Right atrium auricular region (tissue), 2 donors: ENCODE measurements at regions not wholly inside any gene's neighbourhood (a gene's known extent, or its start where the extent isn't known, plus 50 kb on each side); places are given as distances from the start of the nearest gene placed in this dataset.

Experiments
- DNase-seq: peaks from one replicate; pipeline ENCODE4 v3.0.0-alpha.2; 2019; ENCODE audit warnings: low spot score
- H3K27ac ChIP-seq, 2 donors: fragments of 200-600 bp; sonication (generic); 1 replicate in 1 of 2; 2 replicates in 1 of 2; pipeline ENCODE4 v1.5.1; 2016 to 2019
- H3K27me3 ChIP-seq, 2 donors: fragments of 200-600 bp; sonication (generic); one replicate each; pipeline versions ENCODE4 v1.5.1 to v1.6.0; 2017 to 2019
- H3K36me3 ChIP-seq: fragments of 200-600 bp; sonication (generic); one replicate; pipeline ENCODE4 v1.5.1; 2016
- H3K4me1 ChIP-seq, 2 donors: fragments of 200-600 bp; sonication (generic); one replicate each; pipeline versions ENCODE4 v1.5.1 to v1.6.0; 2017 to 2019
- H3K4me3 ChIP-seq, 2 donors: fragments of 200-600 bp; sonication (generic); 1 replicate in 1 of 2; 2 replicates in 1 of 2; pipeline ENCODE4 v1.5.1; 2017 to 2019; ENCODE audit warnings: mild to moderate bottlenecking in 1 of 2, moderate library complexity in 1 of 2
- H3K9me3 ChIP-seq, 2 donors: fragments of 200-600 bp; sonication (generic); one replicate each; pipeline ENCODE4 v1.5.1; 2019
- CTCF ChIP-seq, 2 donors: fragments of 200-600 bp; sonication (generic); IDR thresholded peaks; one replicate each; pipeline ENCODE4 v1.5.1; 2019; ENCODE audit warnings: antibody characterized with exemption in 2 of 2

GRCh38 chr9:81822301-81822865 lies 105.8 kb upstream of the SPATA31D4 start:
- Histone ChIP-seq H3K27me3 (no peaks in the 10 kb centered on the region), H3K9me3 (no peaks in the 10 kb centered on the region), H3K4me1 (peaks cover 0 to 11% of the 10 kb centered on the region in 2 donors), H3K36me3 (no peaks in the 10 kb centered on the region), H3K27ac (no peak overlapping the region), H3K4me3 (no peak overlapping the region)
- TF ChIP-seq CTCF (IDR thresholded peaks at IDR 0.05) = no peak
- DNase-seq = no peak

GRCh38 chr9:81822967-81823366 lies 105.3 kb upstream of the SPATA31D4 start:
- Histone ChIP-seq H3K36me3 (no peaks in the 10 kb centered on the region), H3K4me3 (no peak overlapping the region), H3K9me3 (no peaks in the 10 kb centered on the region), H3K27ac (no peak overlapping the region), H3K4me1 (peaks cover 0 to 11% of the 10 kb centered on the region in 2 donors), H3K27me3 (no peaks in the 10 kb centered on the region)
- TF ChIP-seq CTCF (IDR thresholded peaks at IDR 0.05) = no peak
- DNase-seq = no peak

GRCh38 chr9:81823672-81824554 lies 104.3 kb upstream of the SPATA31D4 start:
- no peak overlapping the region for H3K27ac ChIP-seq
- no peak for TF ChIP-seq CTCF (IDR thresholded peaks at IDR 0.05)
- no peaks in the 10 kb centered on the region for H3K27me3 ChIP-seq
- H3K36me3 ChIP-seq = no peaks in the 10 kb centered on the region
- peaks cover 0 to 11% of the 10 kb centered on the region in 2 donors for H3K4me1 ChIP-seq
- no peak overlapping the region for H3K4me3 ChIP-seq
- DNase-seq = no peak
- H3K9me3 ChIP-seq = no peaks in the 10 kb centered on the region

GRCh38 chr9:81824802-81825730 lies 103.2 kb upstream of the SPATA31D4 start:
- no peaks in the 10 kb centered on the region for H3K9me3 ChIP-seq
- H3K27ac ChIP-seq = no peak overlapping the region
- no peak for TF ChIP-seq CTCF (IDR thresholded peaks at IDR 0.05)
- H3K27me3 ChIP-seq = no peaks in the 10 kb centered on the region
- DNase-seq = no peak
- no peak overlapping the region for H3K4me3 ChIP-seq
- H3K36me3 ChIP-seq = no peaks in the 10 kb centered on the region
- H3K4me1 ChIP-seq = peaks cover 0 to 11% of the 10 kb centered on the region in 2 donors

GRCh38 chr9:81825846-81826516 lies 102.2 kb upstream of the SPATA31D4 start:
- no peak overlapping the region for H3K27ac ChIP-seq
- H3K36me3 ChIP-seq = no peaks in the 10 kb centered on the region
- H3K9me3 ChIP-seq = no peaks in the 10 kb centered on the region
- H3K4me1 ChIP-seq = peaks cover 0 to 11% of the 10 kb centered on the region in 2 donors
- DNase-seq = no peak
- no peaks in the 10 kb centered on the region for H3K27me3 ChIP-seq
- TF ChIP-seq CTCF (IDR thresholded peaks at IDR 0.05) = no peak
- H3K4me3 ChIP-seq = no peak overlapping the region
